ENCODE measurements at regions not wholly inside any gene's neighbourhood (a gene's known extent, or its start where the extent isn't known, plus 50 kb on each side); places are given as distances from the start of the nearest gene placed in this dataset.

DNA sequence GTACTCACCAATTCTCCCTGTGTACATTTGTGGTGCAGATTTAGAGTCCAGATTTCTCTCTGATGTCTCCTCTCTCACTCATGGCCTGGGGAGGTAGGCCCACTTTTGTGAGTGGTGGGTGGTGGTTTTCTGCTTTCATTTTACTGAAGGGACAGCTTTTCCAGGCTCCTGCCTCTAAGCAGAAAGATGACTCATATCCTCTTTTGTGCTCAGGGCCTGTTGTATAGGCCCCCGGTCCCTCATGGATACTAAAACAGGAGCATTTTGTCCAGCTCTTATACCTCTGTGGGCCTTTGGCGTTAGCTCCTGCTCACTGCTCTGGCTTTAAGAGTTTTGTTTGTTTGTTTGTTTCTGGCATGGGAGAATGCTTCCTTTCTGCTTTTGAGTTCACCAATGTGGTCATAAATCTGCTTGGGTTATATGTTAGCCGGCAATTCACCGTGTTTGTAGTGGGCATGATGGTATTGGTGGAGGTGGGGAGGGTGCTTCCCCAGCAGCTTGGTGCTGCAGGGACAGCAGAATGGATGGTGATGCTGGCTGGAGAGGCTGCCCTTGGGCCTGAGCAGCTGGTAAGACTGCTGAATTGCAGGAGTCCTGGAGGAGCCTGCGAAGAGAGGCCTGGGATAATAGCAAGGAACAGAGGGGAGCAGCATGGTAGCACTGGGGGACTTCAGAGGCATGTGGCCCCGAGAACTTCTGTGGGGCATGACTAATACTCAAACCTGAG is 468.7 kb downstream of the RPS24 start:
- DNase-seq = no peak

DNA sequence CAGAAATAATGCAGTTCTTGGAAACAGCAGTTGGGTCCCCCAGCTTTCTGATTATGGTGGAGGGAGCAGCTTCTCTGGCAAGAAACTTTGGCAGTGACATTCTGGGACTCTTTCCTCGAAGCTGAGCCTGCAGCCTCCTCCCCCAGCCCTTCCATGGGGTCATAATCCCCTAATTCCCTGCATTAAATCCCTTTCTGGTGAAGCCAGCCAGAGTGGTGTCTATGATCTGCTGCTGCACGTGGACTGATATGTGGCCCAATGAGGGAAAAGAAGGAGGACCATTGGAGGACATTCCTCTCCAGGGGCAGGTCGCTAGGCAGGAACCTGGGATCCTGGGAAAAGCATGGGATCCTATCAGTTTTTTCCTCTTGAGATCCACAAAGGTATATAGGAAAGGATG is 470.5 kb downstream of the RPS24 start:
- DNase-seq = no peak

DNA sequence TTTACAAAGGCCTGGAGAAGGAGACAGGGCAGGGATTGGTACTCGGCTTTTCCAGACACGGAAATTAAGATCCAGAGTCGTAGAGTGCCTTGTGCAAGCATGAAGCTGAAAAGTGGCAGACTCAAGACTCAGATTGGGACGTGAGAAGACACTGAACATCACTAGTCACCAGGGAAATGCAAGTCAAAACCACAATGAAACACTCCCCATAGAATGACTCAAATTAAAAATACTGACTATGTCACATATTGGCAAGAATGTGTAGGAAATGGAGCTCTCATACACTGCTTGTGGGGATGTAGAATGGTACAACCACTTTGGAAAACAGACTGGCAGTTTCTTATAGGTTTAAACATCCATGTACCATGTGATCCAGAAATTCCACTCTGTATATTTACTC is 472.0 kb downstream of the RPS24 start:
- DNase-seq = no peak

DNA sequence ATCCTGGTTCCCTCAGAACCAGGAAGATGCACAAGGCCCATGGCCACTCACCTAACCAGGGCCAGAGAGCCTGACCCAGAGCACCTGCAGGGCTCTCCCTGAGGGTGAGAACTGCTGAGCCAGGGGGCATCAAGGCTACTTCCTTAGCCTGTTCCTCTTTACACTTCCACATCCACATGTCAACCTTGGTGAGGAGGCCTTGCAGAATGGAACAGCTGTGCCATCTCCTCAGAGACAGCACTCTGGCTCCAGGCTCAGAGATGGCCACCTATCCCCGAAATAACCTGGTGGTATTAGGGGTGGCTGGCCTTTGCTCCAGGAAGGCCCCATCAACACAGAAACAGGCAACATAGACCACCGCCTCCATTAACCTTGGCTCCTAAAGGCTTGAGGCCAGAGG is 473.0 kb downstream of the RPS24 start:
- DNase-seq = no peak

DNA sequence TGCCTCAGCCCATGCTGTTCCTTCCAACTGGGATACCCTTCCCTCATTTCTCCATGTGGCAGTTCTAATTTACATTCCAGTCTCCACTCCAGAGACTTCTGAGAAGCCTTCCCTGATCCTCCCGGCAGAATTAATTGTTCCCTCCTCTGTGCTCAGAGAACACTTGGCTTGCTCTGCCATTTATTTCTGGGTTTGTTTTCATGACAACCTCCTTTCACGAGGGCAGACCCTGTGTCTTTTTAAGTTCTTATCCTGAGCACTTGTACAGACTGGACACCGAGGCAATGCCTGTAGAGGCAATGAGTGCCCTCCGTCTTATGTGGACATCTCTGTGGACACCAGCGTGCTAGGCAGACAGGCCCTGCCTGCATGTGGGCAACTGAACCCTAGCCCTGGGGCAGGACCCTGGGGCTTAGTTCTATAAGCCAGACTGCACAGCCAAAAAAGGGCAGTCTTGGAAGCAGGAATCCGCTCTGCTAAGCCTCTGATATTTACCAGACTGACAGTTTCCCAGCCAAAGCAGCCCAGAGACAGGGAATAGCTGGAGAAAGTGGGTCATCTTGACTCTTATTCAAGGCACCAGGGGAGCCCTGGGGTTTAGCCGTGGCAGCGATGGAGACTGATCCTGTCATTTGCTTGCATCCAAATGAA is 474.0 kb downstream of the RPS24 start:
- no peak for DNase-seq

DNA sequence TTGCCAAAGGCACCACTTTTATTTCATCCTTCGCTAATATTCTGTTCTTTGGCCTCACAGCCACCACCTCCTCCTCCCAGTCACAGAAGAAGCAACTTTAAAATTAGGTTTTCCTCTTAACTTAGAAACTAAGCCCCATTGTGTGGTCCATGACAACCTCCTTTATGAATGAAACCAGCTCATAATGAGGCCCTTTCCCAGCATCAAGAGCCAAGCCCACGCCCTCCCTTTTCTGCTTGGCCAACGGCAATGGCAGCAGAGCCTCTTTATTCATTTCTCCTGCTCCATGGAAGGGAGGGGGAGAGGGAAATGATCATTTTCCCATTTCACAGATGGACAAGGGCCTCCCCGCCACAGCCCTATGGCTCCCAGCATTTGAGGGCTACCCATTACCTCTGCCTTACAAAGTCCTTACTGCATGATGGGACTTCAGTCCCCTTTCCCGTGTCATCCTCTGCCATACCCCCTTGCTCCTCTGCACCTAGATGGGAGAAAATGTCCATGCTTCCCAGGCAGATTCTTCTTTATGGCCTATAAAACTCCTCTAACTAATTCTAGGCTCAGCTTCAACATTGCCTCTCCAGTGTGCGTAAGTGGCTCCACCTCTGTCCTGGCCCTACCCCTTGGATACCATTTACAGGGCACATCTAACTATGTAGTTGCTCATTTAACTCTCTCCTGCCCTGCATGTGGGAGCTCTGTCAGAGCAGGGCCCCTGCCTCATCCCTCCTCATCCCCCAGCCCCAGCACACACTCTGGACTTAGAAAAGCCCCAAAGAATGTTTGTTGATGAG is 475.5 kb downstream of the RPS24 start:
- no peak for DNase-seq

DNA sequence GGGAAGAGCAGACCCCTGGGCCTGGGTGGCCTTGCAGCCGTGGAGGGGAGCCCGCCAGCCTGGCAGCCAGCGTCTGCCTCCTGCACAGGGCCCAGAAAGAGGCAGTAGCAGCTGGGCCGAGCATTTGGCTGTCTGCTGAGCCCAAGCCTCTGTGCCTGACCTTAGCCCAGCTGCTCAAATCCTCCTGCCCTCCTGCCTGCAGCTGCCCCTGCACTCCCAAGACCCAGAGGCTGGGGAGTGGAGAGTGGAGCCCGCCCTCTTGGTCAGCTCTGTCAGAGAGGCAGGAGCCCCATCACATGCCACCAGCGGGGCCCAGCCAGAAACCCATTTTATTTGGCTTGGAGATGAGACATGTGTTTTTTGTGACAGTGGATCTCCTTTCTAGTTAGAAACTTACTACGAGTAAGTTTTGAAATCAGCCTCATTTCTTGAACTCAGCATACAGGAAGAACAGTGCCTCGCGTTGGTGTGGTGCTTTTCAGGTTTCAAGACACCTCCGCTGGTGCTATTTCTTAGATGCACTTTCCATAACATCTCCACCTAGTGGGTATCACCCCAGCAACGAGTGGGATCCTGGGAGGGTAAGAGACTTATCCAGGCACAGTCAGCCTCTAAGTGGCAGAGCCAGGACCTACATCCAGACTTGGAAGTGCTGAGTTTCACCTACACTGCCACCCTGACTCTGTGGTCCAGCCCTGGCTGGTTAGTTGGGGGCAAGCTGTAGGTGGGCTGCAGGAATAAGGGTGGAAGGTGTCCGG is 477.1 kb downstream of the RPS24 start:
- DNase-seq = no peak

DNA sequence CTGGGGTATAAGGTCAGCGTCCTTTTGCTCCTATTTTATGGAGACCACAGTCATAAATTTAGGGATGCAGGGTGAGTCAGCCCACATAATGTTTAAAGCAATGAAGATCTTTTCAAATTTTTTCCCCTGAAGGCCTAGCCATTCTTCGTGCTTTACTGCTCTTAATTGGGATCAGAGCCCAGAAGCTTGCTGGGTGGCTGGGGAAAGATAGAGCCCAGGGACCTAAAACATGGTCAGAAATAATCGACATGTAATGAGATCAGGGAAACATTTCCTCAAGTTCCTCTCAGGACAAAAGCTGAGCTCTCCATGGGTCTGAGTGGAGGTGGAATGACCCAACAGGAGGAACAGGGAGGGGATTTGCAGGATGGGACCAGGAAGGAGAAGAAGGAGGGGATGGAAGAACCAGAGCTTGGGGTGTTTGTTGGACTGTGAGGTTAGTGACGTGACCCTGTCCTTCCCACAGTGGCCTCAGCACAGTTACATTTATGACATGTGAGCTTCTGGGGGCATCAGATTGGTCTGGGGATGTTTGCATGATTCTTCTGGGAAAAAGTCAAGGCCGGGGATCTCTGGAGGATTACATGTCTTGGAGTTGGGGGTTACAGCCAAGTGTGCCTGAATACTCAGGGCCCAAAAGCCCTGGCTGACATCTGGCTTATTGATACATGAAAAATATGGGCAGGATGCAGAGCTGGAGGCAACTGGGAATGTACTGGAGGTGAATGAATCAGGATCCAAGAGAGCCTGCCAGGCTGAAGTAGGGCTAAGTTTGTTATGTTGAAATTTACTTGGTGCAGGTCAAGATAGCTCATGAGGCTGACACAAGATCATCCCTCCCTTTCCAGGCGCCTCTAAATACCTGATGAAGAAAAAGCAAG is 477.9 kb downstream of the RPS24 start:
- DNase-seq = no peak

DNA sequence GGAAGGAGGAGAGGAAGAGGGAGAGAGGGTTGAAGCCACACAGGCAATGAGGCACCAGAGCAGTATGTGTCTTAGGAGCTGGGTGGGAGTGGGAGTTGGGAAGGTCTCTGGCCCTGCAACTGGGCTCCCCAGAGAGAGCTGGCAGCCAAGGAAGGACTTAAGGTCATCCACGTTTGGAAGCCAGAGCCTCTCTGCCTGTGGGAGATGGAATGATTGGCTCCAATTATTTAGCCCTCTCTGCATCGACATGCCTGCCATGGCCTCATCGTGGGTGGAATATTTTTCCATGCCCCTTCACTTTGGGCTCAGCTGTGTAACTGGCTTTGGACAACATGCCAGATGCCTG is 478.5 kb downstream of the RPS24 start:
- no peak for DNase-seq

DNA sequence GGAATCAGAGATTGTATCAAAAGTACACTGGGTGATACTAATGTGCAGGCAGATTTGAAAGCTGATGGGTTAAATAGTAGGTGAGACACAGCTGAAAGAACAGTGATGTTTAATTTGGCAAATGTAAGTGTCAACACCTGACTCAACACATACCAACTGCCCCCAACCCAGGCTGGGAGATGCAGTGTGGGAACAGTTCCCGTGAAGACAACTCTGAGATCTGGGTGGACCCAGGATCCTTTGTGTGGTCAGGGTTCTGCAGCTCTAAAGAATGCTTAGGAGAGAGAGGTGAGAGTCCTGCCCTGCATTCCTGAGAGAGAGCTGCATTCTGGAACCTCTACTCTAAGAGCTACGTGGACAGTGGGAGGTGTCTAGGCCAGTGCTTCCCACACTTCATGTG is 479.7 kb downstream of the RPS24 start:
- no peak for DNase-seq

DNA sequence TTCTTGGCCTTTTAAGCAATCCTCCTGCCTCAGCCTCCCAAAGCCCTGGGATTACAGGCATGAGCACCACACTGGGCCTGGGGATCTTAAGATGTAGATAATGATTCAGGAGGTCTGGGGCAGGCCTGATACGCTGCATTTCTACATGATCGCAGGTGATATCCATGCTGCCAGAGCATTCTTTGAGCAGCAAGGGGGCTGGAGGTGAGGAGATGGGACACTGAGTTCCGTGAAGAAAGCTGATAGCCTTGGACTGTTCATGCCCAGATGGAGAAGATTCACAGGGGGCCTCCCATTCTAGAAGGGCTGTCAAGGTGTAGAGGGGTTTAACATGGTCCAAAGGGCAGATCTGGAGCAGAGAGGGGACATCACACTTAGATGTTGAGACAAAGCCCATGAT is 480.3 kb downstream of the RPS24 start:
- no peak for DNase-seq

DNA sequence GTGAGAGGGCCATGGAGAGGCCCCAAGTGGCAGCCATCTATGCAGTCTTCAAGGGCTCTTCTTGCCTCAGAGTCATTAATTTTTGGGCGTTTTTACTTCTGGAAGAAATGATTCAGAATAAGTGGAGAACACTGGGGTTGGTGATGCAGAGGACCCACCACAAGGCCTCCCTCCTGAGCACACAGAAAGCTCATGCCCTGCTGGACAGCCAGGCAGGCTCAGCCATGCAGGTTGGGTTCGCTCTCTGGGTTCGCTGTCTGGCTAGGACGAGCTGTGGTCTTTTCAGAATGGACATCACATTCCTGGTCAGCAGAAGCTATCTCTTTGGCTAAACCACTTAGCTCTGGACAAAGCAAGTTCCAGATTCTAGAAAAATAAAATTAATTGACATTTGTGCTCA is 480.8 kb downstream of the RPS24 start:
- no peak for DNase-seq

DNA sequence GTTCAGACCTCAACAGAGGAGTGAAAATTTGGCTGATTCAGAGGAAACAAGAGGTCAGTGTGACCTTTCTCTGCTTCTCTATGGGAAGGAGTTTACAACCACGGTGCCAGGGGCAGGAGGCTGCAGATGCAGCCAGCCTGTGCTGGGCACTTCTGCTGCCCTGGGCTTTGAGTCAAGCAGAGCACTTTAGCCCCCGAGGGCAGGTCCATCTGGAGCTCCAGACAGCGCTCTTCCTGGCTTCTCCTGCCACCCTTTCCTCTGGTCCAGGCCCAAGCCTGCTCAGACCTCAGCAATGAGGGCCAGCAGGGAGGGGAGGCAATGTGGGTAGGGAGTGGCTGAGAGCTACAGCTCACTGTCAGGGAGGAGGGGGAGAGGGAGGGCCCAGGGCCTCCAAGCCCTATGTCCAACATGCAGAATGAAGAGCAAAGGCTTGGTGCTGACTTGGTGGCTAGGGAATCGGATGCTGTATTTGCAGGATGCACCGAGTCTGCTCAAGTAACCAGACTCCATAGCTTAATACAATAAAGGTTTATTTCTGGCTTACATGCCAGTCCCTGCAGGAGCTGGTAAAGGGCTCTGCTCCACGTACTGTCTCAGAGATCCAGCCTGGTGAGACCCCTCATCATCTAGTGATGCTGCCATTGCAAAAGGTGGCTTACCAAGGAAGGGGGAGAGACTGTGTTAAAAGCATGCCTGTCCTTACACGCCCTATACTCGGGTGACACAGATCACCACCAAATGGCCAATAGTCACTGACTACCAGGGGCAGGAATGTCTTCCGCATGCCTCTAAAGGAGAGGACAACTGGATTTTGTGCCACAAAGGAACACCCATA is 481.6 kb downstream of the RPS24 start:
- no peak for DNase-seq

DNA sequence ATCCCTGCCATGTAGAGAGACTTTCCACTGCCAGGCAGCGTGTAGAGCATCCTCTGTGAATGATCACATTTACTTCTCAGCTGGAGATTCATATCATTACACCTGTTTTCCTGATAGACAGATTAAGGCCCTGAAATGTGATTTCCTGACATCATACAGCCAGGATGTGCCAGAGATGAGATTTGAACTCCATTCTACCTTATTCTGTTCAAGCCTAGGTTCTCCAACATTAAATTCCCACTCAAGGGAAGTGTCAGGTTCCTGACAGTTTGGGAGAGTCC is 482.1 kb downstream of the RPS24 start:
- DNase-seq = no peak

DNA sequence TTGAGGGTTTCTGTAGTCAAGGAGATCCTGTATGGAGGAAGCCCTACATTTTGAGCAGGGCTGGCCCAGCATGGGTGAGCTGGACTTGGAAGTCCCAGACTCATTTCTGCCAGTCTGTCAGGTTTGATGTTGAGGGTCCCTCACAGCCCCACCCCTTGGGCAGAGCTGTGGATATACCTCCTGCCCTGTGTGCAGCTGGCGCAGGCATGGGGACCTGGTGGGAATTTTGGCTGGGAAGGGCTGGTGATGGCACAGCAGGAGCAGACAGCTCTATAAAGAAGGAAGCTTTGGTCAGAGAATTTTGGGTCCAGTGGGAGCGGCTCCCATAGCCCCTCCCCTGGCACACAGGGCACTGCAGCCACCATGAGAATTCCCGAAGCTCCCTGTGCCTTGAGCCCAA is 482.6 kb downstream of the RPS24 start:
- DNase-seq = no peak

DNA sequence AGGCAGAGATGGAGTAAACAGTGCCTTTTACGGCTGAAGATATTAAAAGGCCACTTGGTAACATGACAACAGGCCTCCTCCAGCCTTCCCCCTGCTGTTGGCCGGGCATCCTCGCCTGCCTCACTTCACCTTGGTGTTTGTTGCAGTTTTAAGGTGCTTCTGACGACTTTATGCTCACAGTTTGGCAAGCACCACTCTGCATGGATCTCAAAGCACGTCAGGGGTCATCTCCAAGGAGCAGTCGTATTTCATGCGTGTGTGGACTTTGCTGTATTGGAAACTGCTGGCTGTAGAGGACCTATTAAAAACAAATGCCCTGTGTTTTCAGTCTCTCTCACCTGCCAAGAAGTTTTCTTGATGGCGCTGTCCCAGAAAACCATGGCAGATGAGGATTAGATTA is 483.1 kb downstream of the RPS24 start:
- DNase-seq = no peak

DNA sequence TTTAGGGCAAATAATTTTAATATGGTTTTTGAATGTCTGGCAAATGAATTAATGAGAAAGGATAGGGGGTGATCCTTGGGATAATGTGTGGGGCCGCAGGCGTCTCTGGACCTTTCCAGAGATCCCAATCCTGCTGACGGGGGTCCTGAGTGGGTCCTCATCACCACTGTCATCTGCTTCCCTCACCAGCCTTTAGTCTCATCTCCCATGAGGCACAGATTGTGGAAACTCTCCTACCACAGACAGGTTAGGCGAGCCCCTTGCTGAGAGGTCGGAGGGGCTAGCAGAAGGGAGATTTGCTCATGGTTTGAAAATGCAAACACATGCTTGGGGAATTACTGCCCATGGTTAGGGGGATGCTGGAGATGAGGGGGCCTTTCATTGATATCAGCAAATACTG is 484.6 kb downstream of the RPS24 start:
- no peak for DNase-seq

DNA sequence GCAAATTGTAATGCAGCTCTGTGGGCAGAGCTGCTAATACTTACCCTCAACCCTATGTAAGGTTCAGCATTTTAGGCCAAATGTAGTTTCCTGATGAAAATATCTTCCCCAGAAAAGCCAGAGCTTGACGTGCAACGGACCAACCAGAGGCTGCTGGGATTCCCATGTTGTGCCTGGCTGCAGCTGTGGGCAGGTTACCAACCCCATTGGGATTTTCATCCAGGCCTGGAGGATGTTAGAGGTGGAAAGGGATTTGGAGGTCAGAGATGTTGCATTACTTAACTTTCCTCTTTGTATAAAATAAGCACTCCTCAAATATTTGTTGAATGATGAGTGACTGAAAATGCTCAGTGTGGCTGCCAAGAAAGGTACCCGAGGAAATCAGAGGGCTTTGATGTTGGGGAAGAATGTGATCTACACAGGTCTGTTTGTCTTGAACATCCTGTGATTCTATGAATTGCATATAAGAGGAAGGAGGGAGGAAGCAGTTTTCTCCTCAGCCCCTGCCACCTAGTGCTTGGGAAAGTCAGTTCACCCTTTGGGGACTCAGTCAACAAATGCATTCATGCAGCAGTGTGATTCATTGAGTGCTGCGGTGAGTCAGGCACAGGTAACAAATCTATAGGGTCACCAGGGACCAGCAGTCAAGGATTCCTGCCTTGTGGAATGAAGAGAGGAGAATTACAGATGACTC is 487.2 kb downstream of the RPS24 start:
- DNase-seq = peak; percentile 15

DNA sequence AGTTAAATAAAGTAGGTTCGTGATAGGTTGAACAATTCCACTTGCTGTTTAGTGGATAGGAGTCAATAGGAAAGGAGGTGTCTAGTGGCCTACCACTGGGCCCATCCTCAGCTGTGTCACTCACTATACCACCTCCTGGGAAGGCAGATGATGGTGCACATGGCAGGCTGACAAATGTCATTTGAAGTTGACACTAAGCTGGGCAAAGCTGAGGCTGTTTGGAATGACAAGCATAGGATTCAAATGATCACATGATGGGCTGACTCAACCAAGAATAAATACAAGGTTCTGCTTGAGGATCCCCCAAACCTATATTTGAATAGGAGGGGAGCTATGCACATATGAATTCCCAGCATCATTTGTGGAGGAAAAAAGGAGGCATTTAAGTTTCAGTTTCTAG is 489.8 kb downstream of the RPS24 start:
- DNase-seq = no peak

DNA sequence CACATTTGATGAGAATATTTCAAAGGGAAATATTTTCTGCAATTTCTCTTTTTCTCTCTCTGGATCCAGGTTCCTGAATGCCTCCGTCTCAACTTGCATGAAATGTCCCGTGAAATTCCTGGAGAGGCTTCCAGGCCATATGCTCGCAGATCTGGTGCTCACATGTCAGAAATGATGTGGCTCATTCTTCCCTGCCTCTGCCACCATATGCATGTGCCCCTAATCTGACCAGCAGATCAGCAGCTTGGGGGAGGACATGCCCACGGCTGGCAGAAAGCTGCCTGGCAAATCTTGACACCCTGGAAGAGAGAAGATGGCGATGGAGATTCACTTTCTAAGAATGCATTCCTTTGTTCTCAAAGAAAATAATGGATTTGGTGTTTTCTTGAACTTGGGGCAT is 490.7 kb downstream of the RPS24 start:
- DNase-seq = no peak

DNA sequence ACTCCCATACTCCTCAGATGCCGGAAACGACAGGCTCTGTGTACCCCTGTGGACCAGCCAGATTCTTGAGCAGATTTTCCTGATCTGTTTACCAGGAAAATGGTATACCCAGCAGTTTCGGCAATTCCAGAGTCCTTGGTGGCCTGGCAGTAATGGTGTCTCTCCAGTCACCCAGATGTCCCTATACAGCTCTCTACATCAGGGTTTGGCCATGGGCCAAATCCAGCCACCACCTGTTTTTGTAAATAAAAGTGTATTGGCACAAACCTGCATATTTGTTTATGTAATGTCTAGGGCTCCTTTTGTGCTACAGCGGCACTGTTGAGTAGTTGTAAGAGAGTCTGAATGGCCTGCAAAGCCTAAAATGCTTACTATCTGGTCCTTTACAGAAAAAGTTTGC is 491.3 kb downstream of the RPS24 start:
- DNase-seq = peak; percentile 81
